C4-2B (cell line): ENCODE measurements at regions not wholly inside any gene's neighbourhood (a gene's known extent, or its start where the extent isn't known, plus 50 kb on each side); places are given as distances from the start of the nearest gene placed in this dataset.

Experiments used
- ZFX ChIP-seq: fragments of 450-650 bp; IDR thresholded peaks from 2 replicates; pipeline ENCODE4 v1.6.1; 2017
- TF ChIP-seq, protein P1 (sequence below): fragments of 450-650 bp; conservative IDR thresholded peaks from 2 replicates; pipeline ENCODE4 v1.5.1; 2017; ENCODE audit warnings: mild to moderate bottlenecking

DNA sequence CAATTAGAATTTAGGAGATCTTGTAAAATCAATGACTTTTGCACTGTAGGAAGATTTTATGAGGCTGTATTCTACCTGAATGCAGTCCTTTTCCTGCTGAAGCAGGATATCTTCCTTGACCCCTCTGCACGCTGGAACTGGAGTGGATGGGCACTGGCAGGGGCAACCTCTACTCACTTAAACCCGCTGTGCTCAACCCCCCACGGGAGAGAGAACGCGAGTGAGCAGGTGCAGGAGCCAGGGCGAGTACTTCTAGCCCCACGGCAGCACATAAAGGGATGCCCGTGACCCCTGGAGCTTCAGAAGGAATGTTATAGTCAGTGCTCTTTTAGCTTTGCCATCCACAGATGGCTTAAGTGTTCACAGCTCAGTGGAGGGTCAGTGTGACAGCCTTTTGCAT lies 1144.8 kb downstream of the EPHA7 start:
- TF ChIP-seq, protein P1, sequence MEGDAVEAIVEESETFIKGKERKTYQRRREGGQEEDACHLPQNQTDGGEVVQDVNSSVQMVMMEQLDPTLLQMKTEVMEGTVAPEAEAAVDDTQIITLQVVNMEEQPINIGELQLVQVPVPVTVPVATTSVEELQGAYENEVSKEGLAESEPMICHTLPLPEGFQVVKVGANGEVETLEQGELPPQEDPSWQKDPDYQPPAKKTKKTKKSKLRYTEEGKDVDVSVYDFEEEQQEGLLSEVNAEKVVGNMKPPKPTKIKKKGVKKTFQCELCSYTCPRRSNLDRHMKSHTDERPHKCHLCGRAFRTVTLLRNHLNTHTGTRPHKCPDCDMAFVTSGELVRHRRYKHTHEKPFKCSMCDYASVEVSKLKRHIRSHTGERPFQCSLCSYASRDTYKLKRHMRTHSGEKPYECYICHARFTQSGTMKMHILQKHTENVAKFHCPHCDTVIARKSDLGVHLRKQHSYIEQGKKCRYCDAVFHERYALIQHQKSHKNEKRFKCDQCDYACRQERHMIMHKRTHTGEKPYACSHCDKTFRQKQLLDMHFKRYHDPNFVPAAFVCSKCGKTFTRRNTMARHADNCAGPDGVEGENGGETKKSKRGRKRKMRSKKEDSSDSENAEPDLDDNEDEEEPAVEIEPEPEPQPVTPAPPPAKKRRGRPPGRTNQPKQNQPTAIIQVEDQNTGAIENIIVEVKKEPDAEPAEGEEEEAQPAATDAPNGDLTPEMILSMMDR = no peak
- no peak for TF ChIP-seq ZFX
